T47D (cell line): ENCODE measurements at regions not wholly inside any gene's neighbourhood (a gene's known extent, or its start where the extent isn't known, plus 50 kb on each side); places are given as distances from the start of the nearest gene placed in this dataset.

Source experiments
- DNase-seq, 2 experiments: peaks; one replicate each; pipeline versions ENCODE4 v3.0.0 to v3.0.0-alpha.2; 2011 to 2012; ENCODE audit warnings: low read depth in 1 of 2, low spot score in 1 of 2
- JUND ChIP-seq: IDR thresholded peaks from 2 replicates; pipeline ENCODE4 v1.6.1; 2012; ENCODE audit warnings: low read depth
- in situ Hi-C: cut with HindIII; loops from 2 replicates; pipeline ENCODE4 v1.10.0; 2016; ENCODE audit warnings: low sequenced_read_pairs, low pct_unique_long_range_greater_than_20kb

DNA sequence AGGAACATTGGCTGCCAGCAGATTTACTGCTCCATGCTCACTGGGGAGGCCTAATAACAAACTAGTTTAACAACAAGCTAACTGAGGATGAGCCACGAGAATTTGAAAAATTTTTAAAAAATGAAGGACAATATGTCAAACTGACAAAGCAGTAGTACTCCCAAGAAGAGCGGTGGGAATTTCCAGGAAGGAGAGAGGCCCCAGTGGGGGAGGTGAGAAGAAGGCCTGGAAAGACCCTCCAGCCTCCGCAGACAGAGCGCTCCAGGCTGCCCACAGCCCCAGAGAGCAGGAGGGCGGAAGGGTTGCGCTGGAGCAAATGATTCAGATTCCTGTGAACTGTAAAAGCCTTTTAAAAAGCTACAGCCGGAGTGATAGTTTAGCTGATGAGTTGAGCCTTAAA lies 78.5 kb downstream of the SIPA1L2 start:
- in situ Hi-C loops, result no loop called here
- DNase-seq, result no peak
- no peak for TF ChIP-seq JUND

GRCh38 chr1:232550007-232550406 lies 79.9 kb downstream of the SIPA1L2 start:
- in situ Hi-C loops, result no loop called here
- DNase-seq, result no peak
- no peak for TF ChIP-seq JUND

DNA sequence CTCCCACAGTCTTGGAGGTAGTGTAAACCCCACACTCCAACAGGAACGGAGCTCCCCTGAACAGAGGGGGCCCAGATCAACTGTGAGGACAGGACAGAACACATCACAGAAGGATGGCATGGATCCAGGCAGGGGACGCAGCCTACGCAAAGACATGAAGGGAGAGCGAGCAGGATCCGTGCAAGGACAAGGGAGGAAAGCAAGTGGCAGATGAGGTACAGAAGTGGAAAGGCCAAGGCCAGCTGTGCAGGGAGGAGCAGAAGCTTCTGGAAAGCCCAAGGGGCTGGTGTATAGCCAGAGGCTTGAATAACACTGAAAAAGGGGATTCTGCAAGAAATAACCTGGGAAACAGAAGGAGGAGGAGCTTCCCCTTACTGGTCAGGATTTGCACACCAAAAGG lies 81.2 kb downstream of the SIPA1L2 start:
- DNase-seq, result no peak
- in situ Hi-C loops, result no loop called here
- no peak for TF ChIP-seq JUND

- in situ Hi-C loops, result no loop called here
- no peak for DNase-seq
- TF ChIP-seq JUND, result no peak
Observed at GRCh38 chr1:232547938-232548484, 81.9 kb downstream of the SIPA1L2 start.

- TF ChIP-seq JUND, result no peak
- in situ Hi-C loops, result no loop called here
- peak; percentile 26 to 78 for DNase-seq
Observed at GRCh38 chr1:232542633-232543593, 87.0 kb downstream of the SIPA1L2 start.

- TF ChIP-seq JUND, result no peak
- DNase-seq, result no peak
- in situ Hi-C loops, result no loop called here
Observed at GRCh38 chr1:232538943-232539302, 91.0 kb downstream of the SIPA1L2 start.

GRCh38 chr1:232538224-232538942 lies 91.5 kb downstream of the SIPA1L2 start:
- no peak for TF ChIP-seq JUND
- in situ Hi-C loops, result no loop called here
- peak in 1 of 2 experiments; percentile 13 for DNase-seq

DNA sequence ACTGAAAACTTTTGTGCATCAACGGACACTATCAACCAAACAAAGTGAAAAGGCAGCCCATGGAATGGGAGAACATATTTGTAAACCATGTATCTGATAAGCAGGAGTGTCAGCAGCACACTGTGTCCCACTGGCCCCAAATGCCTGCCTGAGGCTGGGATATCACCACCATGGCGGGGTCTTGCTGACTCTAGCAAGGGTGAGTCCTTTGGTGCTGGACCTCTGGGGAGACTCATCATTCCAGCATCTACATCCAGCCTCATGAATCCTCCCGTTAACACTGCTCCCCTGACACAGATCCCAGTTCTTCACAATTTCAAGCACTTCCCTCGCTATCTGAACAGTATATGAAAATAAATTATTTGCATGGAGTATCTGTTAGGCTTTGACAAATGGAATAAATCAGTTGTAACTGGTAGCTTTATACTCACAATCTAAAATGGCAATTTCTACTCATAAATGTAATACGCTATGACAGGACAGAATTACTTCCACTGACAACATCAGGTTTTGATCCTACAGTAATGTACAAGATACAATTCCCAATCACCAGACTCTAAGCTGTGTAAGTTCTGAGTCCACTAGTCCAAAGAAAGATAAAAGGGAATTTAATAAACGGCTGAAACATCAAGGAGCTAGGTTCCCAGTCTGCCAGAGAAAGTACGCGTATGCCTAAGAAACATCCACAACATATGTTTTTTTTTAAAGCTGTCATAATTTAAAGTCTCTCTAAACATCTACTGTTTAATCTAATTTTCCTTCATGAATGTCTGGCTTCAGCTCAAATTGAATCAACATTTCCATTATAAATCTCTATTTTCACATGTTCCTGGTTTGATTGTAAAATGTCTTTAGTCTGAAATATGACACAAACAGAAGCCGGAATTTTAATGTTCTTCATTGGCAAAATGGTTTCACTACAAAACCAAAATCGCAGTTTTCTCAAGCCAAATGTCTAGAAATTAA lies 95.1 kb downstream of the SIPA1L2 start:
- in situ Hi-C loops, result no loop called here
- DNase-seq, result no peak
- no peak for TF ChIP-seq JUND

GRCh38 chr1:232533328-232533727 lies 96.6 kb downstream of the SIPA1L2 start:
- DNase-seq, result no peak
- in situ Hi-C loops, result no loop called here
- TF ChIP-seq JUND, result no peak

GRCh38 chr1:232532901-232533300 lies 97.0 kb downstream of the SIPA1L2 start:
- in situ Hi-C loops, result no loop called here
- no peak for TF ChIP-seq JUND
- no peak for DNase-seq

DNA sequence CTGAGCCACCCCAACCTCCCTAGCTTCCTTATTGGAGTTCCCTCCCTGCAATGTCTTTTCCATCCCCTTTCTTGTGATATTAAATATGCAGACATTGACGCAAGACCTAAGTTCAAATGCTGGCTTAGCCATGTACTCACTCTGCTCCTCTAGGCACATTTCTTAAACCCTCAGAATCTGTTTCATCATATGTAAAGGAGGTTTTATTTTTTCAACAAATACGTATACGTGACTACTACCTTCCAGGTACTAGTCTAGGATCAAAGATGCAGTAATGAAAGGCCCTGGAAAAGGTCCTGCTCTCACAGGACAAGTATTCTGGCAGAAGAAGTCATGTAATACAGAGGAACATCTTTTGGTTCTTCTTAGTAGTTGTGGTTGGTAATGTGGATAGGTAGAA lies 98.6 kb downstream of the SIPA1L2 start:
- no peak for TF ChIP-seq JUND
- no peak for DNase-seq
- in situ Hi-C loops, result no loop called here

DNA sequence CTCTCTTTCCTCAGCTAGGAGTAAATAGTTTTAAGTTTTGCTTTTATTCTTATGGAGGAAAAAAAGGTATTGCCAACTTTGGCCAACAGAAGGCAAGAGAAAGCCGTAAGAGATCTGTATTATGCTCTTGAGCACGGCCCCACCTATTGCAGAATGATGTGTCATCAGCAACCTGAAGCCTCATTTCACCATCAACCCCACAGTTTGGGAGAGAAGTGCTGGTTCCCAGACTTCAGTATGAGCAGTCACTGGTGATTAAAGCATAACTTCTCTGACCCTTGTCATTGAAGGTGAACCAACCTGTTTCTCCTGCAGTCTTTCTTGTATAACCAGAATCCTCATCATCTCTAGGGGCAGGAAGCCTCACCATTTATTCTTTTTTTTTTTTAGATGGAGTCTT lies 100.2 kb downstream of the SIPA1L2 start:
- no peak for TF ChIP-seq JUND
- DNase-seq, result peak in 1 of 2 experiments; percentile 42
- in situ Hi-C loops, result no loop called here
